GM23338 (cell line): ENCODE measurements at regions not wholly inside any gene's neighbourhood (a gene's known extent, or its start where the extent isn't known, plus 50 kb on each side); places are given as distances from the start of the nearest gene placed in this dataset.
A peak's percentile ranks its signal among the peaks of the same experiment; 100 is the strongest.

Experiments used
- ATAC-seq: fragments of 200-7000 bp; cut with Tn5 transposase; 3 replicates; pipeline ENCODE4 v1.9.1; 2020
- DNase-seq: peaks from one replicate; pipeline ENCODE4 v3.0.0-alpha.2; 2015; ENCODE audit warnings: low spot score
- H2AFZ ChIP-seq: fragments of 200-600 bp; sonication (generic); 2 replicates; pipeline ENCODE4 v1.8.0; 2016; ENCODE audit warnings: antibody characterized with exemption, mild to moderate bottlenecking, moderate library complexity
- H3F3A ChIP-seq: fragments of 200-600 bp; sonication (generic); replicated peaks from 2 replicates; pipeline ENCODE4 v1.8.0; 2017; ENCODE audit warnings: antibody characterized with exemption, mixed run types, low read depth
- H3K27ac ChIP-seq: fragments of 200-600 bp; sonication (generic); 2 replicates; pipeline ENCODE4 v1.6.1; 2016; ENCODE audit warnings: low read depth
- H3K27me3 ChIP-seq: fragments of 200-600 bp; sonication (generic); 2 replicates; pipeline ENCODE4 v1.8.0; 2016; ENCODE audit warnings: mild to moderate bottlenecking, mixed run types, moderate library complexity; ENCODE audit not compliant: insufficient read depth
- H3K36me3 ChIP-seq: fragments of 200-600 bp; sonication (generic); 2 replicates; pipeline ENCODE4 v1.8.0; 2016; ENCODE audit warnings: mild to moderate bottlenecking; ENCODE audit not compliant: insufficient read depth
- H3K4me1 ChIP-seq: fragments of 200-600 bp; sonication (generic); 2 replicates; pipeline ENCODE4 v1.8.0; 2016; ENCODE audit warnings: mild to moderate bottlenecking, moderate library complexity; ENCODE audit not compliant: insufficient read depth
- H3K4me2 ChIP-seq: fragments of 200-600 bp; sonication (generic); 2 replicates; pipeline ENCODE4 v1.7.1; 2017; ENCODE audit warnings: mixed run types
- H3K4me3 ChIP-seq: fragments of 200-600 bp; sonication (generic); 2 replicates; pipeline ENCODE4 v1.6.1; 2016; ENCODE audit warnings: mixed run types
- H3K79me2 ChIP-seq: fragments of 200-600 bp; sonication (generic); replicated peaks from 2 replicates; pipeline ENCODE4 v1.8.0; 2017; ENCODE audit warnings: mild to moderate bottlenecking; ENCODE audit not compliant: insufficient read depth
- H3K9me2 ChIP-seq: fragments of 200-600 bp; sonication (generic); 2 replicates; pipeline ENCODE4 v1.8.0; 2017; ENCODE audit not compliant: insufficient read depth
- H4K20me1 ChIP-seq: fragments of 200-600 bp; sonication (generic); replicated peaks from 2 replicates; pipeline ENCODE4 v1.8.0; 2017; ENCODE audit warnings: mild to moderate bottlenecking; ENCODE audit not compliant: insufficient read depth
- H3K27ac Mint-ChIP-seq: 2 replicates; pipeline ENCODE4 v1.8.0; 2020; ENCODE audit warnings: inconsistent platforms, mild to moderate bottlenecking, moderate library complexity, mixed read lengths
- H3K27me3 Mint-ChIP-seq: 3 replicates; pipeline ENCODE4 v1.8.0; 2022; ENCODE audit warnings: low read depth, mild to moderate bottlenecking, moderate library complexity, mixed read lengths, inconsistent platforms; ENCODE audit not compliant: insufficient read depth, poor library complexity
- H3K36me3 Mint-ChIP-seq: 3 replicates; pipeline ENCODE4 v1.8.0; 2021; ENCODE audit warnings: low read depth, mild to moderate bottlenecking, inconsistent platforms, moderate library complexity, mixed read lengths
- H3K4me1 Mint-ChIP-seq: 3 replicates; pipeline ENCODE4 v1.8.0; 2020; ENCODE audit warnings: mild to moderate bottlenecking, inconsistent platforms, mixed read lengths
- H3K4me3 Mint-ChIP-seq: 3 replicates; pipeline ENCODE4 v1.8.0; 2021; ENCODE audit warnings: moderate library complexity, mild to moderate bottlenecking, inconsistent platforms, mixed read lengths
- H3K9me3 Mint-ChIP-seq: 3 replicates; pipeline ENCODE4 v1.8.0; 2020; ENCODE audit warnings: moderate library complexity, mild to moderate bottlenecking, inconsistent platforms, mixed read lengths
- CTCF ChIP-seq, 2 experiments: fragments of 200-600 bp in 1 of 2; sonication (generic) in 1 of 2; conservative IDR thresholded peaks; 2 replicates each; pipeline versions ENCODE4 v1.5.1 to v1.6.1; 2016 to 2017; ENCODE audit warnings: antibody characterized with exemption in 2 of 2, low read depth in 2 of 2, mild to moderate bottlenecking in 2 of 2, moderate library complexity in 1 of 2
- ETS1 ChIP-seq: IDR thresholded peaks from 2 replicates; pipeline ENCODE4 v1.6.1; 2016; ENCODE audit warnings: antibody characterized with exemption
- EZH2 ChIP-seq: fragments of 200-600 bp; sonication (generic); IDR thresholded peaks from one replicate; pipeline ENCODE4 v1.8.0; 2017; ENCODE audit warnings: antibody characterized with exemption, mild to moderate bottlenecking, low read depth; ENCODE audit not compliant: unreplicated experiment
- ZNF114 ChIP-seq: fragments of 250-450 bp; sonication (Bioruptor Pico); IDR thresholded peaks from 2 replicates; pipeline ENCODE4 v1.5.0; 2020; ENCODE audit warnings: mild to moderate bottlenecking, moderate library complexity

GRCh38 chr1:191453487-191453886 is 704.8 kb upstream of the RGS18 start:
- Histone ChIP-seq H3K36me3 (no peaks in the 10 kb centered on the region), H3K79me2 (no peaks in the 10 kb centered on the region), H2AFZ (no peak overlapping the region), H3K27me3 (no peaks in the 10 kb centered on the region), H3K4me1 (no peaks in the 10 kb centered on the region), H3K9me2 (no peaks in the 10 kb centered on the region), H3K27ac (no peak overlapping the region), H3F3A (no peaks in the 10 kb centered on the region), H3K4me3 (no peak overlapping the region), H4K20me1 (no peaks in the 10 kb centered on the region), H3K4me2 (no peak overlapping the region)
- no peak overlapping the region for H3K4me3 Mint-ChIP-seq
- peaks cover 3% of the 10 kb centered on the region; the same call in 2 of the 3 replicates for H3K36me3 Mint-ChIP-seq
- H3K27ac Mint-ChIP-seq = no peak overlapping the region
- no peak for ATAC-seq
- TF ChIP-seq CTCF (conservative IDR thresholded peaks at IDR 0.05; ENCODE audit: low read depth in 2 of 2) (0 out of 4 replicates have a peak, but pooled peaks of 1 of the 2 experiments have one; percentile 5), EZH2 (no peak), ZNF114 (CRISPR knock-in tag) (no peak)
- no peaks in the 10 kb centered on the region for H3K4me1 Mint-ChIP-seq
- peaks cover 8% of the 10 kb centered on the region; the same call in 2 of the 3 replicates for H3K9me3 Mint-ChIP-seq
- no peak for DNase-seq
- H3K27me3 Mint-ChIP-seq = no peaks in the 10 kb centered on the region

GRCh38 chr1:191457889-191458288 is 700.4 kb upstream of the RGS18 start:
- Mint-ChIP-seq H3K36me3 (no peaks in the 10 kb centered on the region), H3K27me3 (no peaks in the 10 kb centered on the region), H3K27ac (no peak overlapping the region), H3K4me1 (no peaks in the 10 kb centered on the region), H3K9me3 (no peaks in the 10 kb centered on the region), H3K4me3 (no peak overlapping the region)
- Histone ChIP-seq H3K27ac (no peak overlapping the region), H3F3A (no peaks in the 10 kb centered on the region), H3K79me2 (no peaks in the 10 kb centered on the region), H2AFZ (no peak overlapping the region), H3K36me3 (no peaks in the 10 kb centered on the region), H3K27me3 (no peaks in the 10 kb centered on the region), H3K4me1 (no peaks in the 10 kb centered on the region), H3K4me2 (no peak overlapping the region), H3K4me3 (no peak overlapping the region), H3K9me2 (no peaks in the 10 kb centered on the region), H4K20me1 (no peaks in the 10 kb centered on the region)
- DNase-seq (no peak), ATAC-seq (no peak)
- TF ChIP-seq ZNF114 (CRISPR knock-in tag) (no peak), EZH2 (no peak)

- Histone ChIP-seq H3K4me2 (no peak overlapping the region), H3K79me2 (no peaks in the 10 kb centered on the region), H3K27me3 (no peaks in the 10 kb centered on the region), H3K27ac (no peak overlapping the region), H4K20me1 (no peaks in the 10 kb centered on the region), H3K4me3 (no peak overlapping the region), H2AFZ (no peak overlapping the region), H3K9me2 (no peaks in the 10 kb centered on the region), H3F3A (no peaks in the 10 kb centered on the region), H3K4me1 (no peaks in the 10 kb centered on the region), H3K36me3 (no peaks in the 10 kb centered on the region)
- no peak for DNase-seq
- Mint-ChIP-seq H3K27ac (no peak overlapping the region), H3K36me3 (no peaks in the 10 kb centered on the region), H3K4me1 (no peaks in the 10 kb centered on the region), H3K4me3 (no peak overlapping the region), H3K9me3 (no peaks in the 10 kb centered on the region), H3K27me3 (no peaks in the 10 kb centered on the region)
- TF ChIP-seq ETS1 = no peak
- no peak for ATAC-seq
Observed at GRCh38 chr1:191460234-191460633, 698.0 kb upstream of the RGS18 start.
